Esophagus (tissue), 2 donors: ENCODE measurements at regions not wholly inside any gene's neighbourhood (a gene's known extent, or its start where the extent isn't known, plus 50 kb on each side); places are given as distances from the start of the nearest gene placed in this dataset.
"Not testable (repeated sequence)": the region's sequence is repeated elsewhere in the genome, so short reads cannot be mapped to it uniquely, and the experiment has no call there.

ENCODE experiments used
- H3K27ac ChIP-seq, 2 donors: one replicate each; pipeline ENCODE4 v1.5.1; 2013; ENCODE audit warnings: low read depth in 2 of 2, mild to moderate bottlenecking in 2 of 2, inconsistent platforms in 1 of 2, low read length in 1 of 2, moderate library complexity in 1 of 2
- H3K27me3 ChIP-seq, 2 donors: one replicate each; pipeline ENCODE4 v1.6.1; 2013; ENCODE audit warnings: low read length in 2 of 2, control low read depth in 1 of 2, mild to moderate bottlenecking in 1 of 2; ENCODE audit not compliant: insufficient read depth in 2 of 2, control insufficient read depth in 1 of 2
- H3K36me3 ChIP-seq, 2 donors: one replicate each; pipeline ENCODE4 v1.6.1; 2013; ENCODE audit warnings: low read length in 1 of 2; ENCODE audit not compliant: control insufficient read depth in 2 of 2, insufficient read depth in 2 of 2
- H3K4me1 ChIP-seq, 2 donors: one replicate each; pipeline ENCODE4 v1.6.1; 2013; ENCODE audit warnings: low read length in 1 of 2; ENCODE audit not compliant: control insufficient read depth in 2 of 2, insufficient read depth in 2 of 2
- H3K4me3 ChIP-seq, 2 donors: one replicate each; pipeline ENCODE4 v1.5.1; 2013; ENCODE audit warnings: low read length in 2 of 2, mild to moderate bottlenecking in 2 of 2, low read depth in 1 of 2, moderate library complexity in 1 of 2
- H3K9me3 ChIP-seq, 2 donors: one replicate each; pipeline ENCODE4 v1.6.1; 2013; ENCODE audit warnings: mild to moderate bottlenecking in 2 of 2, low read depth in 1 of 2, low read length in 1 of 2, moderate library complexity in 1 of 2; ENCODE audit not compliant: control insufficient read depth in 2 of 2, insufficient read depth in 1 of 2
- WGBS, 2 donors: extraction: QIAGEN DNeasy Blood & Tissue Kit; methylation state at CpG; one replicate each; pipeline ENCODE4 v1.1.7; 2013; 5-methylcytosine and 5-hydroxymethylcytosine counted together
- donor health status: healthy with polysubstance abuse.
- donor health status: Bipolar disorder and iron deficiency.

DNA sequence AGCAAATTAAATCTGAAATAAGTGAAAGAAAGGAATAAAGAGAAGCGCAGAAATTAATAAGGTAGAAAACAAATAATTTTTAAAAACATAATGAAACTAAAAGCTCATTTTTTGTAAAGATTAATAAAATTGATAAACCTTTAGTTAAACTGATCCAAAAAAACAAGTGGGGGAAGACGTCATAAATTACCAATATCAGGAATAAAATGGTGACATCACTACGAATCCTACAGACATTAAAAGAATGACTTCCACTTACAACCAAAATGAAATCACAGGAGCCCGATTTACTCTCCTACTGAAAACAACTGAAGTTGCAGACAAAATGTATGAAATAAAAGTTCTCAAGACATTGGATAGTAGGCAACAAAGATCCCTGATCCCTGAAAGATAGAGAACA is 68.1 kb upstream of the IFFO2 start:
- Histone ChIP-seq H3K27ac (no peak overlapping the region), H3K4me1 (peaks cover 4 to 11% of the 10 kb centered on the region in 2 donors), H3K36me3 (no peaks in the 10 kb centered on the region), H3K4me3 (no peak overlapping the region), H3K9me3 (no peaks in the 10 kb centered on the region), H3K27me3 (no peaks in the 10 kb centered on the region)
- 95 to 96% methylated on average over 4 of the region's 4 CpGs for WGBS, 2 donors

DNA sequence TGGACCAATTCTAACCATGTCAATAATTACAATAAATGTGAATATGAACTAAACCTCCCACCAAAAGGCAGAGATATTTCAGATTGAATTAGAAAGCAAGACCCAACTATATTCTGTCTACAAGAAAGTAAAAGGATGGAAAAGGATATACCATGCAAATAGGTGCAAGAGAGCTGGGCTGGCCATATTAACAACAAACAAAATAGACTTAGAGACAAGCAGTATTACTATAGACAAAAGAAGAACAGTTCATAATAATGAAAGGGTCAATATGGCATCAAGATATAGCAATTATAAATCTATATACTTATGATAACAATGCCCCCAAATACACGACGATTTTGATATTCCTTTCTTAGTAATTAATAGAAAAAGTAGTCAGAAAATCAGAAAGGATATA is 67.3 kb upstream of the IFFO2 start:
- 70 to 82% methylated on average over 2 of the region's 2 CpGs for WGBS, 2 donors
- Histone ChIP-seq H3K4me3 (no peak overlapping the region), H3K36me3 (no peaks in the 10 kb centered on the region), H3K4me1 (peaks cover 3 to 7% of the 10 kb centered on the region in 2 donors), H3K9me3 (no peaks in the 10 kb centered on the region), H3K27ac (no peak overlapping the region), H3K27me3 (no peaks in the 10 kb centered on the region)

DNA sequence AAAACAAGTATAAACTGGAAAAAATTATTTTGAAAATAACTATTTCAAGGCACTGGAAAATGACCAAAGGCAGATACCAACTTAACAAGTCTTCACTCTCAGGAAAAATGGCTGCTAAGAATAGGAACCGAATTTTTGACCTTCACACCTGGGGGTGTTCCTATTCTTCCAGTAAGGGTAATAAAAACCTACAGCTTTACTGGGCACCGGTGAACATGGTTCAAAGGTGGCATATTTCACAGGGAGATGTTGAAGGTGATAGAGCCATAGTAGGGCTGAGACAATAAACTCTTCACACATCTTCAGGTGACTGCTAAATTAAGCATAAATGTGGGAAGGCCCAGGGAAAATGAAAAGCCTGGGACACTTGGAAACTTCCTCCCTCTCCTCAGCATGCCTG is 65.4 kb upstream of the IFFO2 start:
- Histone ChIP-seq H3K4me1 (no peaks in the 10 kb centered on the region), H3K27ac (peak overlapping the region in 1 of 2 donors; percentile 18), H3K9me3 (no peaks in the 10 kb centered on the region), H3K27me3 (no peaks in the 10 kb centered on the region), H3K4me3 (no peak overlapping the region), H3K36me3 (no peaks in the 10 kb centered on the region)
- WGBS, 2 donors: 60 to 71% methylated on average over 2 of the region's 2 CpGs

DNA sequence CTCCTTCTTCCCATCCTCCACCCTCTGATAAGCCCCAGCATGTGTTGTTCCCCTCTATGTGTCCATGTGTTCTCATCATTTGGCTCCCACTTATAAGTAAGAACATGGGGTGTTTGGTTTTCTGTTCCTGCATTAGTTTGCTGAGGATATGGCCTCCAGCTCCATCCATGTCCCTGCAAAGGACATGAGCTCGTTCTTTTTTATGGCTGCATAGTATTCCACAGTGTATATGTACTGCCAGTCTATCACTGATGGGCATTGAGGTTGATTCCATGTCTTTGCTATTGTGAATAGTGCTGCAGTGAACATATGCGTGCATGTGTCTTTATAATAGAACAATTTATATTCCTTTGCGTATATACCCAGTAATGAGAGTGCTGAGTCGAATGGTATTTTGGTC is 62.8 kb upstream of the IFFO2 start:
- not testable (repeated sequence) for H3K4me1 ChIP-seq, H3K4me3 ChIP-seq, H3K27me3 ChIP-seq, H3K27ac ChIP-seq, H3K9me3 ChIP-seq, H3K36me3 ChIP-seq
- WGBS, 2 donors: 90 to 95% methylated on average over 4 of the region's 4 CpGs

DNA sequence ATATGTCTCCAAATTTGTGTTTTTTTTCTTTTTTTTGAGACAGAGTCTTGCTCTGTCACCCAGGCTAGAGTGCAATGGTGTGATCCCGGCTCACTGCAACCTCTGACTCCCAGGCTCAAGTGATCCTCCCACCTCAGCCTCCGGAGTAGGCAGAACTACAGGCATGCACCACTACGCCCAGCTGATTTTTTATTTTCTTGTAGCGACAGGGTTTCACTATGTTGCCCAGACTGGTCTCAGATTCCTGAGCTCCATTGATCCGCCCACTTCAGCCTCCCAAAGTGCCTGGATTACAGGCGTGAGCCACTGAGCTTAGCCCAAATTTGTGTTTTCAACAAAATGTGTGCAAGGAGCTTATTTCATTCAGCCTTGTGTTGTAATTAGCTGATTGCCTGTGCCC is 59.0 kb upstream of the IFFO2 start:
- H3K36me3 ChIP-seq: no peaks in the 10 kb centered on the region
- H3K27me3 ChIP-seq: no peaks in the 10 kb centered on the region
- H3K4me1 ChIP-seq: peaks cover 8 to 12% of the 10 kb centered on the region in 2 donors
- 60 to 68% methylated on average over 6 of the region's 6 CpGs for WGBS, 2 donors
- H3K4me3 ChIP-seq: no peak overlapping the region
- H3K27ac ChIP-seq: no peak overlapping the region
- H3K9me3 ChIP-seq: no peaks in the 10 kb centered on the region

DNA sequence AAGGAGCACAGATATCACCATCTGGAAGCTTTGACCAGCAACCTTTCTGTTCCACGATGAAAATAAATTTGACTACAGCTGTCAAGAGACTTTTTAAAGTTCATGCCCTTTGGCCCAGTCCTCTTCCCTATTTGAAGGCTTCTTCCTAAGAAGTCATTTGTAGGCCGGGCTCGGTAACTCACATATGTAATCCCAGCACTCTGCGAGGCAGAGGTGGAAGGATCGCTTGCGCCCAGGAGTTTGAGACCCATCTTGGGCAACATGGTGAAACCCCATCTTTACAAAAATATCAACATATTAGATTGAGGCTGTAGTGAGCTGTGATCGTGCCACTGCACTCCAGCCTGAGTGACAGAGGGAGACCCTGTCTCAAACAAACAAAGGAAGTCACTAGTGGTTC is 58.3 kb upstream of the IFFO2 start:
- Histone ChIP-seq H3K36me3 (no peaks in the 10 kb centered on the region), H3K4me1 (peaks cover 15% of the 10 kb centered on the region in 2 donors), H3K27me3 (no peaks in the 10 kb centered on the region), H3K4me3 (no peak overlapping the region), H3K9me3 (no peaks in the 10 kb centered on the region), H3K27ac (peak overlapping the region; percentile 61 to 84)
- WGBS, 2 donors: 79 to 90% methylated on average over 7 of the region's 7 CpGs

DNA sequence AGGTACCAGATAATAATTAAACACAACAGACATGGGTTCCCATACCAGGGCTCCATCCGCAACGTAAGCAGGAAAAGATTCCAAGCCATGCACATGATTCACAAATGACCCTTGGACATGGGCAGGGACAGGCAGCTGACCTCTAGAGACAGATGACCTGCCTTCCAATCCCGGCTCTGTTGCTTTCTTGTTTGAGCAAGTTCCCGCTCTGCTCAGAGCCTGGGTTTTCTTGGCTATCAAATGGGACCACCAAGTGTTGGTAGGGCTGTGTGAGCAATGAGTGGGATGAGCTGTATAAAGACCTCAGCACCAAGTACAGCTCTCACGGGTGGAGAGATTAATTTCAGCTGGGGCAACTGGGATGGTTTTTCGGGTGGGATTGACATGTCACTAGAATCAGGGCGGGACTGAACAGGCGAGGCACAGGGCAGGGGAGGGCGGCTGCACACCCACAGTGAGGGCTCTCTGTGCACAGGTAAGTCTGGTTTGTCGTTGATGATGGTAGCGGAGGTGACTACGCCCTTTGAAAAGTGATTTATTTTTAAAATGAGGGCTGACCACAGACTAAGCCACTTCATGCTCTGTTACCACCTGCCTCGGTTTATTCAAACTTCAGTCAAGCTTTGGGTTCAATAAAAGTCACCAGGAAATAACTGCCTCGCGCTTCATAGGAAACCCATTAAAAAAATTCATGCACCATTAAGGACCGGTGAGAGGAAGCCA is 57.5 kb upstream of the IFFO2 start:
- H3K27me3 ChIP-seq: no peaks in the 10 kb centered on the region
- no peaks in the 10 kb centered on the region for H3K9me3 ChIP-seq
- no peak overlapping the region for H3K4me3 ChIP-seq
- H3K36me3 ChIP-seq: no peaks in the 10 kb centered on the region
- 74 to 78% methylated on average over 16 of the region's 16 CpGs for WGBS, 2 donors
- peaks cover 15 to 20% of the 10 kb centered on the region in 2 donors for H3K4me1 ChIP-seq
- peak overlapping the region; percentile 61 to 84 for H3K27ac ChIP-seq

DNA sequence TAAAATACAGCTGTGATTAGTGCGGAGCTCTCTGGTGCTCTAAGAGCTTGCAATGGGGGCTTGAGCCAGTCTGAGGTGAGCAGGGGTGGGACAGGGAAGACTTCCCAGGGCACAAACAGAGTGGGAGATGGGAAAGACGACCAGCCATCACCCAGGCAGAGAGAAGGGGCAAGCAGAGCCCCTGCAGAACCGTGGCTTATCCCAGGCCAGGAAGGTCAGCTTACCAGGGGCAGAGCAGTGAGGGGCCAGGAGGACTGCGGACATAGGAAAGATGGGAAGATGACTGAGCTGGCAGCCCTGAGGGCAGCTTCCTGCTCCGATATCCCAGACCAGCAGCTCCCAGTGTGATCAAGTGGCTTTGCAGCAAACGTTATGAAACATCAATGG is 55.4 kb upstream of the IFFO2 start:
- 57 to 69% methylated on average over 6 of the region's 6 CpGs for WGBS, 2 donors
- Histone ChIP-seq H3K36me3 (no peaks in the 10 kb centered on the region), H3K27ac (peak overlapping the region; percentile 85), H3K27me3 (no peaks in the 10 kb centered on the region), H3K4me1 (peaks cover 15 to 24% of the 10 kb centered on the region in 2 donors), H3K4me3 (no peak overlapping the region), H3K9me3 (no peaks in the 10 kb centered on the region)

DNA sequence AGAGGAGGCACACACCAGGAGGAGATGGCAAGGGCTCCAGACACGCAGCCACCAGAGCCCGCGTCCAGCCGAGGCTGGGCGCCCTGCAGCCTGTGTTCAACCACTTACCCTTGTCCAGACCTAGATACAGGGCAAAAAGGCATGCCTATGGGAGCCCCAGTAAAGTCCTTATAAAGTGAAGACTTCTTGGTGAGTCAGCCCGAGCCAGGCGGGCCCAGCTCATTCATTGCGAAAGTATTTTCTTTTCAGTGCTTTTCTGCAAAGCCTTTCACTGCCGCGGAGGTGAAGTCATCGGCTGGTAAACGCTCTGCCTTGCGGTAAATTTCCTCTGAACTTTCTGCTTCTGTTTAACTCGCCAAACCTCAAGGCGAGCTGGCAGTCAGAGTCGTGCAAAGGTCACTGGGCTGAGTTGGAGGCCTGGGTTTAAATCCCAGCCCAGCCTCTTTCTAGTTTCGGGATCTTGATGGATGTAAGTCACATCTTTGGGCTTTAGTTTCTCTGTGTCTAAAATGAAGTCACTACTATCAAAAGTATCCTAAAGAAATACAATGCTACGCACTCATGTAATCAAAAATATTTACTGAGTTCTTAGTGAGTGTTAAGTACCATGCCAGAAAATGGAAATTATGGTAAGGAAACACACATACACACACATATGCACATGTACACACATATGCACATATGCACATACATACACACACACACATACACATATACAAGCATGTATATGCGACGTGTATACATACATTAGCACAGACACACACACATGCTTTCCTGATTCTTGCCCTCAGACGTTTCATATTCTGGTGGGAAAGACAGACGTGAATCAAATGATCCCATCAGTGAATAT is 54.7 kb upstream of the IFFO2 start:
- H3K9me3 ChIP-seq: no peaks in the 10 kb centered on the region
- peaks cover 15 to 24% of the 10 kb centered on the region in 2 donors for H3K4me1 ChIP-seq
- 24% methylated on average over 22 of the region's 22 CpGs for WGBS, 2 donors
- H3K4me3 ChIP-seq: no peak overlapping the region
- no peaks in the 10 kb centered on the region for H3K36me3 ChIP-seq
- no peaks in the 10 kb centered on the region for H3K27me3 ChIP-seq
- peak overlapping the region; percentile 85 to 99 for H3K27ac ChIP-seq
